BE2C (cell line): ENCODE measurements at regions not wholly inside any gene's neighbourhood (a gene's known extent, or its start where the extent isn't known, plus 50 kb on each side); places are given as distances from the start of the nearest gene placed in this dataset.

Source experiments
- DNase-seq: peaks from one replicate; pipeline ENCODE4 v3.0.0-alpha.2; 2020
- H3K27me3 ChIP-seq: fragments of 250-450 bp; sonication (Bioruptor Pico); 2 replicates; pipeline ENCODE4 v1.5.1; 2020; ENCODE audit warnings: mild to moderate bottlenecking
- H3K36me3 ChIP-seq: fragments of 250-450 bp; sonication (Bioruptor Pico); 2 replicates; pipeline ENCODE4 v1.5.1; 2020; ENCODE audit warnings: mild to moderate bottlenecking
- H3K4me1 ChIP-seq: fragments of 250-450 bp; sonication (Bioruptor Pico); 2 replicates; pipeline ENCODE4 v1.5.1; 2020
- H3K4me3 ChIP-seq: 2 replicates; pipeline ENCODE4 v1.5.1; 2011; ENCODE audit warnings: low read depth, low read length
- H3K9me3 ChIP-seq: fragments of 250-450 bp; sonication (Bioruptor Pico); 2 replicates; pipeline ENCODE4 v1.5.1; 2020
- TF ChIP-seq, protein P1 (sequence below): IDR thresholded peaks from 2 replicates; pipeline ENCODE4 v1.5.1; 2012; ENCODE audit warnings: mild to moderate bottlenecking, low read depth, low read length

DNA sequence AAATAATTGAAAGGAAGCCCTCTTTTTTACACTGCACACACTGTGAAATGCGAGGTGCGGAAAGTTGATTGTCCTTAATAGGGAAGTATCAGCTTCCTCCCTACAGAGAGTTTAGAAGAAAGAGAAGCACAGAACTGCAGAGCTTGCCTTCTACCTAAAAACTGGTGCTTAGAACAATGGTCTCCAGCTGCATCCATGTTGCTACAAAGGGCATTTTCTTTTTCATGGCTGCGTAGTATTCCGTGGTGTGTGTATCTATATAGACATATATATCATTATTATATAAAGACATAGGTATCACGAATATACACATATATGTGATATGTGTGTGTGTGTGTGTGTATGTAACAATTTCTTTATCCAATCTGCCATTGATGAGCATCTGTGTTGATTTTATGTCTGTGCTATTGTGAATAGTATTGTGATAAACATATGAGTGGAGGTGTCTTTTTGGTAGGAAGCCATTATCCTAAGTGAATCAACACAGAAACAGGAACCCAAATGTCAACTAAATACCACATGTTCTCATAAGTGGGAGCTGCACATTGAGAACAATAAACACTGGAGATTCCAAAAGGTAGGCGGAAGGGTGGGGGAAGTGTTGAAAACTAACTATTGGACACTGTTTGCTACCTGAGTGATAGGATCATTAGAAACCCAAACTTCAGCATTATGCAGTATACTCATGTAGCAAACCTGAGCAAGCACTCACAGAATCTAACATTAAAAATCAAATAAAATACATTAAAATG lies 290.0 kb upstream of the RUNX1 start:
- Histone ChIP-seq H3K27me3 (no peaks in the 10 kb centered on the region), H3K4me1 (no peaks in the 10 kb centered on the region), H3K4me3 (no peak overlapping the region), H3K36me3 (no peaks in the 10 kb centered on the region), H3K9me3 (0 out of 2 replicates have a peak, but pooled peaks cover 2% of the 10 kb centered on the region)
- TF ChIP-seq, protein P1, sequence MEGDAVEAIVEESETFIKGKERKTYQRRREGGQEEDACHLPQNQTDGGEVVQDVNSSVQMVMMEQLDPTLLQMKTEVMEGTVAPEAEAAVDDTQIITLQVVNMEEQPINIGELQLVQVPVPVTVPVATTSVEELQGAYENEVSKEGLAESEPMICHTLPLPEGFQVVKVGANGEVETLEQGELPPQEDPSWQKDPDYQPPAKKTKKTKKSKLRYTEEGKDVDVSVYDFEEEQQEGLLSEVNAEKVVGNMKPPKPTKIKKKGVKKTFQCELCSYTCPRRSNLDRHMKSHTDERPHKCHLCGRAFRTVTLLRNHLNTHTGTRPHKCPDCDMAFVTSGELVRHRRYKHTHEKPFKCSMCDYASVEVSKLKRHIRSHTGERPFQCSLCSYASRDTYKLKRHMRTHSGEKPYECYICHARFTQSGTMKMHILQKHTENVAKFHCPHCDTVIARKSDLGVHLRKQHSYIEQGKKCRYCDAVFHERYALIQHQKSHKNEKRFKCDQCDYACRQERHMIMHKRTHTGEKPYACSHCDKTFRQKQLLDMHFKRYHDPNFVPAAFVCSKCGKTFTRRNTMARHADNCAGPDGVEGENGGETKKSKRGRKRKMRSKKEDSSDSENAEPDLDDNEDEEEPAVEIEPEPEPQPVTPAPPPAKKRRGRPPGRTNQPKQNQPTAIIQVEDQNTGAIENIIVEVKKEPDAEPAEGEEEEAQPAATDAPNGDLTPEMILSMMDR = no peak
- no peak for DNase-seq

DNA sequence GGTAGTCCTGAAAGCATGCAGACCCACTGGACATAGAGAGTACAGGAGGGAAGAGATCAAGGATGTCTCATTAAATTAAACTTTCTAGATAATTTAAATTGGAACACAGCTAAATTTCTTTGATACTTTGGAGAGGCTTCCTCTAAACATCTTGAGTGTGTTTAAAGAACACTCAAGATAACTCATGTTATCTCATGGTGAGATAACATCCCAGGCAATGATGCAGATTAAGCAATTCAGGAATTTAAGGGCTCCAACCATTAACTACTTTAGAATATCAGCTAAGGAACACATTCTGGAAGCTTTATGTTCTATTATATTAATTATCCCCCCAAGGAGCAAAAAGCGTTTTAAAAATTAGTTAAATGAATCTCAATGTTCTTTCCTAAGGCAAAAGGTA lies 289.2 kb upstream of the RUNX1 start:
- Histone ChIP-seq H3K27me3 (no peaks in the 10 kb centered on the region), H3K4me3 (no peak overlapping the region), H3K4me1 (no peaks in the 10 kb centered on the region), H3K36me3 (no peaks in the 10 kb centered on the region), H3K9me3 (0 out of 2 replicates have a peak, but pooled peaks cover 2% of the 10 kb centered on the region)
- DNase-seq = no peak
- TF ChIP-seq, protein P1 = no peak

DNA sequence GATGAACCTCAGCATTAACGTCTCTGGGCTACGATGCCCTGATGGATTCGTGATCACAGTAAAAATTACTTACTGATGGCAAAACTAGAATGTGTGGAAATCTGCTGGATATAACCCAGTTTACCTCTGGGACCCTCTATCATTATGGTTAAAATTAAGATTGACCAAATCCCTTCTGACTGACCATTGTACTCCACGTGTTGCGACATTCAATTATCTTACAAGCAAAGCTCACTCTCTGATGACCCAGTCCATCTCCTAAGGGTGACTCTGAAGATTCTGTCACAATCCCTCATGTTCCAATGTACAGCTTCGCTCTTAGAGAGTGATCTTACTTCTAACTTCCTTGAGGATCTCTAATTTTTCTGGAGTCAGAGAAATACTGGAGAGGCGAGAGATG lies 288.5 kb upstream of the RUNX1 start:
- H3K4me1 ChIP-seq = no peaks in the 10 kb centered on the region

GRCh38 chr21:35336534-35336933 lies 287.4 kb upstream of the RUNX1 start:
- Histone ChIP-seq H3K9me3 (0 out of 2 replicates have a peak, but pooled peaks cover 2% of the 10 kb centered on the region), H3K4me1 (no peaks in the 10 kb centered on the region), H3K4me3 (no peak overlapping the region), H3K27me3 (no peaks in the 10 kb centered on the region), H3K36me3 (no peaks in the 10 kb centered on the region)
- no peak for DNase-seq
- TF ChIP-seq, protein P1 = no peak

More for the DNA sequence above, 288.5 kb upstream of the RUNX1 start:
- no peak for DNase-seq
- H3K4me3 ChIP-seq = no peak overlapping the region
- no peaks in the 10 kb centered on the region for H3K27me3 ChIP-seq
- no peaks in the 10 kb centered on the region for H3K36me3 ChIP-seq
- TF ChIP-seq, protein P1 = no peak
- H3K9me3 ChIP-seq = 0 out of 2 replicates have a peak, but pooled peaks cover 2% of the 10 kb centered on the region

- H3K4me1 ChIP-seq = no peaks in the 10 kb centered on the region
- TF ChIP-seq, protein P1 = no peak
- DNase-seq = no peak
Observed at GRCh38 chr21:35335951-35336446, 286.9 kb upstream of the RUNX1 start.

GRCh38 chr21:35333831-35334618 lies 284.9 kb upstream of the RUNX1 start:
- no peaks in the 10 kb centered on the region for H3K27me3 ChIP-seq
- no peaks in the 10 kb centered on the region for H3K36me3 ChIP-seq
- DNase-seq = no peak
- 0 out of 2 replicates have a peak, but pooled peaks cover 2% of the 10 kb centered on the region for H3K9me3 ChIP-seq
- no peaks in the 10 kb centered on the region for H3K4me1 ChIP-seq
- TF ChIP-seq, protein P1 = no peak
- no peak overlapping the region for H3K4me3 ChIP-seq

More at GRCh38 chr21:35335951-35336446, 286.9 kb upstream of the RUNX1 start:
- Histone ChIP-seq H3K27me3 (no peaks in the 10 kb centered on the region), H3K4me3 (no peak overlapping the region), H3K36me3 (no peaks in the 10 kb centered on the region), H3K9me3 (0 out of 2 replicates have a peak, but pooled peaks cover 2% of the 10 kb centered on the region)
